ENCODE measurements at regions not wholly inside any gene's neighbourhood (a gene's known extent, or its start where the extent isn't known, plus 50 kb on each side); places are given as distances from the start of the nearest gene placed in this dataset.
"Not testable (repeated sequence)": the region's sequence is repeated elsewhere in the genome, so short reads cannot be mapped to it uniquely, and the experiment has no call there.

DNA sequence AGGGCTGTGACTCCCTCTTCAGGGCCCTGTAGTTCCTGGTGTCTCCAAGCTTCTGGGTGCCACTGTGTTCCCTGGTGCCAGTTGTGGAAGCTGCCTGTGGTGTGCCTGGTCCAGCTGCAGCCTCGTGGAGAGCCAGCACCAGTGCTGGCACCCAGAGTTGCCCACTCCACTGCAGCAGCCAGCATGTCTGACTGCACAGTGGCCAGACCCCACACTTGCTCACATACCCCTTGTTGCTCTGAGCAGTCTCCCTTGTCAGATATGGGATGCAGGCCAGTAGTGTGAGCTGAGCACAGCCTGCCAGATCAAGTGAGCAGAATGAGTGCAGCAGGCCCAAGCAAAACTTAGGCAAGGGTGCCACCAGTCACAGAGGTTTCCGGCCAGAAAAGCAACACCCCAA is 108.6 kb downstream of the ZMAT1 start:
- DNase-seq, result no peak

DNA sequence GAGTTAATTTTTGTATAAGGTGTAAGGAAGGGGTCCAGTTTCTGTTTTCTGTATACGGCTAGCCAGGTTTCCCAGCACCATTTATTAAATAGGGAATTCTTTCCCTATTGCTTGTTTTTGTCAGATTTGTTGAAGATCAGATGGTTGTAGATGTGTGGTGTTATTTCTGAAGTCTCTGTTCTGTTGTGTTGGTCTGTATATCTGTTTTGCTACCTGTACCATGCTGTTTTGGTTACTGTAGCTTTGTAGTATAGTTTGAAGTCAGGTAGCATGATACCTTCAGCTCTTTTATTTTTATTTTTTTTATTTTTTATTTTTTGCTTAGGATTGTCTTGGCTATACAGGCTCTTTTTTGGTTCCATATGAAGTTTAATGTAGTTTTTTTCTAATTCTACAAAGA is 114.1 kb downstream of the ZMAT1 start:
- DNase-seq, result not testable (repeated sequence)

DNA sequence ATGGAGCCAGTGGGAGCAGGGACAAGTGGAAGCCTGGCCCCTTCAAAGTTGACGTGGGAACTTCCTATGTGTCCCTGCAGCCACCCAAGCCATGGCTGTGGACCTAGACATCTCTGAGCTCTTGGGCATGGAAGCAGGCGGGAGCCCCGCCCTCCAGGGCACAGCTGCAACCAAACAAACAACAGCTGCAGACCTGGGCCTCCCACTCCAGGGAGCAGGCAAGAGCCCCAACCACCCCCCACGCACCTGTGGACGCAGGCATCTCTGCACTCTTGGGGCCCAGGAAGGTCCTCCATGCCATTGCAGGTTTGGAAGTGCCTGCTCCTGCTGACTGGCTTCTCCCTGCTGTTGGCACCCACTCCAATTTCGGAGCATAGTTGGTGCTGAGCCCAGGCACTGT is 118.6 kb downstream of the ZMAT1 start:
- no peak for DNase-seq

DNA sequence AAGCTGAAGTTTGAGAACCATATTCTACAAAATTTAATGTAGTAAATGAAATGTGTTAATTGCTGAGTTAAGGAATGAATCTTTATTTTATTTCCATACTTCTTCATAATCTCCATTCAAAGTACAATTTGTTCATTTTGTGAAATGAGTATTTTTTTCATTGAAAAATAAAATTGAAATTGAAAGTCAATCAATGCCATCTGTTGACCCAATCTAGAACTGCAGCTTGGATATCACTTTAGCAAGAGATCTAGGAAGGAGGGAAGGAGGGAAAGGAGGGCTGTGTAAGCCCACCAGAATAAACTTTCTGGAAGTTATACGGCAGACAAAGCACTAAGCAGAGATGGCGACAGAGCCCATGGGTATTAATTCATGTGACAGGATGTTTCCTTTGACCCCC is 128.4 kb downstream of the ZMAT1 start:
- peak in 1 of 56 donors; percentile 6 for DNase-seq

DNA sequence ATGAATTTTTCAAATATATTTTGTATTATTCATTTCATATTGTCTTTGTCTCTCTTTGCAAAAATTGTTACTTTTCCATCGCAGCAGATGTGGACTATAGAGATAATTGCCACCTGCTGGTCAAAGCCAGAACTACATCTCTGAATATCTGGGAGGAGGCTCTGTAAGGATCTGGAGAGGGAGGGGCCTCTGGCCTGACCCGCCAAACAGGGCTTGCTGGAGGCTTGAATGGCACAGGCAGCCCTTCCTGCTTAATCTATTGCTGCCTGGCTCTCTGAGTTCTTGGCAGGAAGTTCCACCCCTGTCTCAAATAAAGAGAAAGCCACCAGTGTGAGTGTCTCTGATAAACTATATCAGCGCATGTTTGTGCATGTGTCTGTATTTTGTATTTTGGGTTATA is 132.4 kb downstream of the ZMAT1 start:
- DNase-seq, result peak in 55 of 56 donors; percentile 1 to 91 (median 53)

DNA sequence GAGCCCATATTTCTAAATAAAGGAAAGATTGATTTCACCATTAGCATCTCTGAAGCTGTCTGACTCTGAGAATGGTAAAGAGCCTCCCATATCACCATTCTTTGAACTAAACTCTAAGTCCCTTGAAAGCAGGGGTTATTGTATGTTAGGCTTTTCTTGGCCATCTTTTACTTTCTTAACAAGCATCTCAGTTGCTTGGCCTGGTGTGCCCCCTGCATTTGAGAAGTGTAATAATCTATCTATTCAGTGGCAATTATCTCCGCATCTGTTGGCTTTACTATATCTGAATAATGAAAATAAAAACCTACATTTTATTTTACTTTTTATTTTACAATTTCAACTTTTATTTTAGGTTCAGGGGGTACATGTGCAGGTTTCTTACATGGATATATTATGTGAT is 128.3 kb upstream of the ARMCX2 start:
- no peak for DNase-seq

DNA sequence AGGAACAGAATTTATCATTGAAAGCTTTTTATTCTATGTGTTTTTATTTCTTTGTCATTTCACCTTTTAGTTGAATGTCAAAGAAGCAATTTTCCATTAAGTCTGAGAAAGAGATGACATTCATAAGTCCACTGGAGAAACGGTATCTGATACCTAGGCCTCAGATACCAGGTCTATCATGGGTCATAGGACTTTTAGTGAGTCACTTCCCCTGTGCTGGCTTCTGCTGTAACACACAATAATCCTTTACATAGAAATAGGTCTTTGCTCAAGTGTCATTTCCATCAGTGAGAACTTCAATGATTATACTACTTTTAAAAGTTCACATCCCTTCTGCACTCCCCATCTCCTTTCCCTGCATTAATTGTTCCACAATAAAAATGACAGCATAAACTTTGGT is 125.5 kb upstream of the ARMCX2 start:
- no peak for DNase-seq

DNA sequence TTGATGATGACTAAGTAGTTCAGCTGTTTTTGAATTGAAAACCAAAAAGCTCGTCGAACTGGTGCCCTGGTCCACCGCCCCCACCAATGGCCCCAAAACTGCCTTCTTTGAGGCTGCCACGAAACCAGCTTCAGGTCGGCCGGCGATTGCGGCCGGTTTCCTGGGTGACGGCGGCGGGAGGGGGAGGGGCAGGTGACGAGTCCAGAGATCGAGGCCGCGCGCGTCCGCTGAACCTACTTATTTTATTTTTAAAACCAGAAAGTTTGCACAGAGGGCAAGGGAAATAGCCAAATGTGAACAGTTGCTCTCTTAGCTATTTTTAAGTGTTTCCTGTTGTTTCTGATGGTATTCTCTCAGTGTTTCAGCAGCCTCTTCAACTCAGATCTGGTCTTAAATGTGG is 120.8 kb upstream of the ARMCX2 start:
- DNase-seq, result not testable (repeated sequence)

DNA sequence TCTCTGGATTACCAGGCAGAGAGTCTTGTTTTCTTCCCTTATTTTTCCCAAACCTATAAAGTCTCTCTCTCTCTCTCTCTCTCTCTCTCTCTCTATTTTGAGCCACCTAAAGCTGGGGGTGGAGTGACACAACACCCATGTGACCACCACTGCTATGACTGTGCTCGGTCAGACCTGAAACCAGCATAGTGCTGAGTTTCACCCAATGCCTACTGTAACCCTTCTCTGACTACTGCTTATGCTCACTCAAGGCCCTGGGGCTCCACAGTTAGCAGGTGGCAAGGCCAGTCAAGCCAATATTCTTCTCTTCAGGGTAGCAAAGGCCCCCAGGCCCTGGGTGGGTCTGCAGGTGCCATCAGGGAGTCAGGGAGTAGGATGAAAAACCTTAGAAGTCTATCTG is 114.7 kb upstream of the ARMCX2 start:
- no peak for DNase-seq

DNA sequence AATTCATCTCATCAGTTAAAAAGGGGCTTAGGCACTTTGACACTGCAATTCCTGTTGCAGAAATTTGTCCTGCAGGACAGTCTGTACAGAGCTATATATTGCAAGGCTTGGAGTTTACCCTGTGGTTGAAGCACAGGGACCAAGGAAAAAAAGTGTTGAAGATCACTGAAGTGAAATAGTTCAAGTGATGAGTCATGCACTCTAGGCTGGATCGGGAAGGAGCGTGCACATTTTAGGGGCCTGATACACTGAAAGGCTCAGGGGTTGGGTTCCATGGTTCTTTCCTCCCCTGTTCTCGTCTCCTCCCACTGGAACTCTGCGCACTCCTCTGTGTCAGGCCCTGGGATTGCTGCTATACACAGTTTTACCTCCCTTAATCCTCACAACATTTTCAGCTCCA is 104.9 kb upstream of the ARMCX2 start:
- DNase-seq, result no peak

DNA sequence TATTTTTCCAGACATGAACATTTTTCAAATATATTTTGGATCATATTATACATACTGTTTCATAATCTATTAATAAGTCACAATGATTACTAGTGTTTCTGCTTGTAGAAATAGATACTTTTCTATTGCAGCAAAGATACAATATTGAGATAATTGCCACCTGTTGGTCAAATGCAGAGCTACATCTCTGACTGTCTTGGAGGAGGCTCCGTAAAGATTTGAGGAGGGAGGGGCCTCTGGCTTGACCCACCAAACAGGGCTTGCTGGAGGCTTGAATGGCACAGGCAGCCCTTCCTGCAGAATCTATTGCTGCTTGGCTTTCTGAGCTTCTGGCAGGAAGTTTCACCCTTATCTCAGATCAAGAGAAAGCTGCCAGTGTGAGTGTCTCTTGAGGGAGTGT is 99.3 kb upstream of the ARMCX2 start:
- DNase-seq, result peak in 17 of 56 donors; percentile 0 to 33 (median 1)

DNA sequence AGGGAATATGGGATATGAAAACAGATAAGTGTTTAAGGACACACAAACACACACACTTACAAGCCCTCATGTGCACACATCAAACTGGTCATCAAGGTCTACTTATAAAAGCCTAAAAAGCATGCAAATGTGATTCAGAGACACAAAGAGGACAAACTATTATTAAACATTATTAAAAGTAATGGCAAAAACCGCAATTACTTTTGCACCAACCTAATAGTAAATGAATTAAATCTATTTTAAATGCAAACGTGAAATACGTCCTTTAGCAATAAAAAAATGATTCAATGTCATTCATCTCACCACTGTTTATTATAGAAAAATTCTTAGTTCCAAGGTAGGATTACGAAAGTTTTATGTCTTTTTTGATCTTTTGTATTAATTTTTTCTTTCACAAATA is 91.1 kb upstream of the ARMCX2 start:
- DNase-seq, result no peak

DNA sequence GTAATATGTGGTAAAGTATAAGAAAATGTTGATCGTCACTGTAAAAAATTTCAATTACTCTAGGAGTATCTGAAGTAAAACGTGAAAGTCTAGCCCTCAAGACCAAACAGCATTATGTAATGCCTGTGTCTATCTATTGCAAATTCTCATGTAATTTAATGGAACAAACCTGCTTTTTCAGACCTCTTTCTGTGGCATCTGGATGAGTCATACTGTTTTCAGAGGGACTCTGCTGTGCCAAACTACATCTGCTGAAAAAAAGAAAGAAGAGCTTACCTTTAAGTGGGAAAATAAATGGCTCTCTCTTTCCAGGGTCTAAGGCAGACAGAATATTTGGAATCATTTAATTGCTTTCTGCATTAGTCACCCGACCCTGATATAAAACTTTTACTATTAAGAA is 89.8 kb upstream of the ARMCX2 start:
- DNase-seq, result no peak

DNA sequence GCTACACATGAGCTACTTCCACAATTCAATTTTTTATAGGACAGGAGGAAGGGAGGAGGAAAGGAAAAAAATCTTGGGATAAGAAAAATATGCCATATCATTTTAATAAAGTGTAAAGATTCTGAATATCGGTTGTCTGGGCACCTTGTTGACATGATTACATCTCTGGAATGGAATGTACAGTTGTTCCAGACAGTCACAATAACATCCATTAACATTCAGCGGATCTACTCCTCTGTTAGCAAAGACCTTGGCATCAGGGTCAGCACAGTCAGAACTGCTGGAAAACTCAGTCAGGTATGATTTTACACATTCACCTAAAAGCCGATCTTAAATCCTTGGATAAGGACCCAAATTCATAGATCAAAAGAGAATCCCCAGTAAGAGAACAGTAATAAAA is 85.4 kb upstream of the ARMCX2 start:
- no peak for DNase-seq

DNA sequence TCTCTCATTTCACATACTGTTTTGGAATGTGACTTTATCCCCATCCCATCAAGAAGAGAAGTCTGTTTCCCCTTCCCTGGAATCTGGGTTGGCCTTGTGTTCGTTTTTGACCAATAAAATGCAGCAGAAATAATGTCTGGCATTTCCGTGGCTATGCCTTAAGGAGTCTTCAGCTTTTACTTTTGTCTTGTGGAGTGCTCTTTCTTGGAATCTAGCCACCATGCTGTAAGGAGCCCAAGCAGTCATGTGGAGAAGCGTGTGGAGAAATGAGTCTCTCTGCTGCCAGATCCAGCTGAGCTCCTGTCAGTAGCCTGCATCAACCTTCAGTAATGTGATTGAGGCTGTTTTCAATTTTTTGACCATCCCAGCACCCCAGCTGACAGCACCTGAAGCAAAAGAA is 84.4 kb upstream of the ARMCX2 start:
- DNase-seq, result no peak

DNA sequence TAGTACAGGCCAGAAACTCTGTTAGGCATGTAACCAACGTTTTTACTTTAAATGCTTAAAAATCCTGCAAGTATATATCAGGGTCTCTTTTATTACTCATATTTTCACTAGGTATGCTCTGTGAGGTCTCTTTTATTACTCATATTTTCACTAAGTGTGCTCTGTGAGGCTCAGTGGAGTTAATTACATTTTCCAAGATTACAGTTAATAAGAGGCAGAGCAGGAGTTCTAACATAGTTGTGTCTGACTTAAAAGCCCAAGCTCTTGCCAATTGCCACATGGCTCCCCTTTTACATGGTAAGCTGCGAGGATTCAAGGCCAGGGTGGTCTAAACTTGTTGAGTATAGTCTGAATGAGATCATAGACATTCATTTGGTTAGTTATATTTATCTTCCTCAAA is 81.0 kb upstream of the ARMCX2 start:
- no peak for DNase-seq

DNA sequence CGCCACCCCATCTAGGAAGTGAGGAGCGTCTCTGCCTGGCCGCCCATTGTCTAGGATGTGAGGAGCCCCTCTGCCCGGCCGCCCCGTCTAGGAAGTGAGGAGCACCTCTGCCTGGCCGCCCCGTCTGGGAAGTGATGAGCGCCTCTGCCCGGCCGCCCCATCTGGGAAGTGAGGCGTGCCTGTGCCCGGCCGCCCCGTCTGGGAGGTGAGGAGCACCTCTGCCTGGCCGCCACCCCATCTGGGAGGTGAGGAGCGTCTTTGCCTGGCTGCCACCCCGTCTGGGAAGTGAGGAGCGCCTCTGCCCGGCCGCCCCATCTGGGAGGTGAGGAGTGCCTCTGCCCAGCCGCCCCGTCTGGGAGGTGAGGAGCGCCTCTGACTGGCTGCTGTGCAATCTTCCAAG is 79.2 kb upstream of the ARMCX2 start:
- DNase-seq, result peak in 1 of 56 donors; percentile 0

DNA sequence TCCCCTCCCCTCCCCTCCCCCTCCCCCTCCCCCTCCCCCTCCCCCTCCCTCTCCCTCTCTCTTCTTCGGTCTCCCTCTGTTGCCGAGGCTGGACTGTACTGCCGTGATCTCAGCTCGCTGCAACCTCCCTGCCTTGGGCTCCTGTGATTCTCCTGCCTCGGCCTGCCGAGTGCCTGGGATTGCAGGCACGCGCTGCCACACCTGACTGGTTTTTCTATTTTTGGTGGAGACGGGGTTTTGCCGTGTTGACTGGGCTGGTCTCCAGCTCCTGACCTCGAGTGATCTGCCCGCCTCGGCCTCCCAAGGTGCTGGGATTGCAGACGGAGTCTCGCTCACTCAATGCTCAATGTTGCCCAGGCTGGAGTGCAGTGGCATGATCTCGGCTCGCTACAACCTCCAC is 78.8 kb upstream of the ARMCX2 start:
- DNase-seq, result not testable (repeated sequence)

DNA sequence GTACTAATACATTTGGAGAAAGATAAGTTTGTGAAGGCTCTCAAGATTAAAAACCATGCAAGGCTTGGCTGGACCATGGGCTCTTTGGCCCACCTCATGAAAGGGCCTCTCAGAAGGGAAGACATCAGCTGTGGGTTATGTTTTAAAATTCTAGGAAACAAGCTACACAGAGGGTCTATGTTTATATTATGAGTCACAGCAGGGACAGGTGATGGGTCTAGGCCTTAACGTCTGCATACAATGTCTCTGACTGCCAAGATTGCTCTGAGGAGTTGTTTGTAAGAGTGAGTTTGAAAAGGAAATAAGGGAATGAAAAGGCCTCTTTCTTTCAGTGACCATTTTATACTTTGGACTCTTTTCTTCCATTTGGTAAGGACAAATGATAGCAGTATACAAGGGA is 77.0 kb upstream of the ARMCX2 start:
- DNase-seq, result no peak

DNA sequence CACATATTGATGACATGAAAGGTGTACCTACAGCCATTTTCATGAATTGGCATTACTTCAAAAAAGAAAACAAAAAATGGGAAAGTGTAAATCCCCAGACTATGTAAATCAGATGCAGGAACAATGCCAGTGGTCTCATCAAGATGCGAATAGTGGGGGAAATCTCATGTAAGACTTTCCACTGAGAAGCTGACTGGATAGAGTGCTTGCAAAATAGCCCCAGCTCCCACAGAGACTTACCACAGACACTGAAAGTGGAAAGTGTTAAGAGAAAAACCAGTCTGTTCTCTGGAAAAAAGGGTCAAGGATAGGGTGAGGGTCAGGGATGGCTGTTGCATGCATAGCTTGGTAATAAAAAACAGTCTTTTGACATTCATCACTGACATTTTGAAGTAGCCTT is 73.2 kb upstream of the ARMCX2 start:
- DNase-seq, result no peak

DNA sequence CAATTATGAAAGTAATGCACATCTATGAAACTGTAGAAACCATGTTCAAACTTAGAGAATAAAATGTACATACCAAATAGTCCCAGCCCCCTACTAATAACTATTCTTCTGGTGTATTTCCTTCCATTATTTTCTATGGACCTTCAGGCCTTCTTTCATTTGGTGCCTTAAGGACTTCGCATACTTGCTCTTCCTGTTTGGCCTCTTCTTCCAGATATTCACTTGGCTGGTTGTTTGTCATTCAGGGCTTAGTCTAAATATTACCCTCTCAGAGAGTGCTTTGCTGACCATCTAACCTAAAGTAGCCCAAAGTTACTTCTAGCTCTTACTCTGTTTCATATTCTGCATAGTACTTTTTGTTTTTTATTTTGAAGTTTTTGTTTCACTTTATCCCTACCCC is 70.3 kb upstream of the ARMCX2 start:
- no peak for DNase-seq
